ENCODE measurements at regions not wholly inside any gene's neighbourhood (a gene's known extent, or its start where the extent isn't known, plus 50 kb on each side); places are given as distances from the start of the nearest gene placed in this dataset.
"Not testable (repeated sequence)": the region's sequence is repeated elsewhere in the genome, so short reads cannot be mapped to it uniquely, and the experiment has no call there.

- Mint-ChIP-seq H3K4me3 (no peak overlapping the region), H3K9me3 (no peaks in the 10 kb centered on the region), H3K36me3 (no peaks in the 10 kb centered on the region), H3K4me1 (peaks cover 0 to 3% (median 0%) of the 10 kb centered on the region in 3 donors), H3K27me3 (no peaks in the 10 kb centered on the region), H3K27ac (no peak overlapping the region)
These were observed 195.2 kb downstream of the TAF11L14 start for GRCh38 chr5:17829456-17829855.

GRCh38 chr5:17831279-17831678, 197.0 kb downstream of the TAF11L14 start:
- Mint-ChIP-seq H3K27ac (no peak overlapping the region), H3K4me3 (no peak overlapping the region), H3K4me1 (peaks cover 0 to 3% (median 0%) of the 10 kb centered on the region in 3 donors), H3K27me3 (no peaks in the 10 kb centered on the region), H3K9me3 (no peaks in the 10 kb centered on the region), H3K36me3 (no peaks in the 10 kb centered on the region)

GRCh38 chr5:17832949-17833745, 198.9 kb downstream of the TAF11L14 start:
- Mint-ChIP-seq H3K4me1 (no peaks in the 10 kb centered on the region), H3K27me3 (no peaks in the 10 kb centered on the region), H3K4me3 (no peak overlapping the region), H3K9me3 (peaks cover 0 to 5% (median 0%) of the 10 kb centered on the region in 3 donors), H3K27ac (peak overlapping the region in 1 of 3 donors; percentile 1), H3K36me3 (no peaks in the 10 kb centered on the region)

GRCh38 chr5:17837757-17838156, 203.5 kb downstream of the TAF11L14 start:
- H3K36me3 Mint-ChIP-seq: no peaks in the 10 kb centered on the region
- H3K4me3 Mint-ChIP-seq: no peak overlapping the region
- no peaks in the 10 kb centered on the region for H3K27me3 Mint-ChIP-seq
- H3K4me1 Mint-ChIP-seq: peaks cover 0 to 3% (median 0%) of the 10 kb centered on the region in 3 donors
- no peak overlapping the region for H3K27ac Mint-ChIP-seq
- H3K9me3 Mint-ChIP-seq: peaks cover 0 to 9% (median 0%) of the 10 kb centered on the region in 3 donors

GRCh38 chr5:17838469-17838868, 204.2 kb downstream of the TAF11L14 start:
- peaks cover 0 to 3% (median 0%) of the 10 kb centered on the region in 3 donors for H3K4me1 Mint-ChIP-seq
- no peak overlapping the region for H3K4me3 Mint-ChIP-seq
- H3K36me3 Mint-ChIP-seq: no peaks in the 10 kb centered on the region
- no peak overlapping the region for H3K27ac Mint-ChIP-seq
- H3K27me3 Mint-ChIP-seq: no peaks in the 10 kb centered on the region
- peaks cover 0 to 11% (median 0%) of the 10 kb centered on the region in 3 donors for H3K9me3 Mint-ChIP-seq

GRCh38 chr5:17839848-17840247, 205.6 kb downstream of the TAF11L14 start:
- peaks cover 0 to 11% (median 0%) of the 10 kb centered on the region in 3 donors for H3K9me3 Mint-ChIP-seq
- no peak overlapping the region for H3K4me3 Mint-ChIP-seq

GRCh38 chr5:17846496-17846895, 212.2 kb downstream of the TAF11L14 start:
- Mint-ChIP-seq H3K27ac (no peak overlapping the region), H3K4me3 (no peak overlapping the region), H3K27me3 (no peaks in the 10 kb centered on the region), H3K36me3 (no peaks in the 10 kb centered on the region), H3K9me3 (peaks cover 0 to 6% (median 2%) of the 10 kb centered on the region in 3 donors), H3K4me1 (peaks cover 0 to under 1% (median 0%) of the 10 kb centered on the region in 3 donors)

More at GRCh38 chr5:17839848-17840247, 205.6 kb downstream of the TAF11L14 start:
- H3K4me1 Mint-ChIP-seq: peaks cover 0 to 3% (median 0%) of the 10 kb centered on the region in 3 donors
- no peaks in the 10 kb centered on the region for H3K27me3 Mint-ChIP-seq
- no peaks in the 10 kb centered on the region for H3K36me3 Mint-ChIP-seq
- H3K27ac Mint-ChIP-seq: no peak overlapping the region

- peaks cover 0 to 6% (median 2%) of the 10 kb centered on the region in 3 donors for H3K9me3 Mint-ChIP-seq
- H3K27me3 Mint-ChIP-seq: no peaks in the 10 kb centered on the region
- H3K27ac Mint-ChIP-seq: no peak overlapping the region
- H3K4me3 Mint-ChIP-seq: no peak overlapping the region
- H3K36me3 Mint-ChIP-seq: no peaks in the 10 kb centered on the region
- H3K4me1 Mint-ChIP-seq: no peaks in the 10 kb centered on the region
These were observed 213.0 kb downstream of the TAF11L14 start for GRCh38 chr5:17847286-17847685.

- no peaks in the 10 kb centered on the region for H3K27me3 Mint-ChIP-seq
- peaks cover 0 to 3% (median 0%) of the 10 kb centered on the region in 3 donors for H3K4me1 Mint-ChIP-seq
- H3K4me3 Mint-ChIP-seq: no peak overlapping the region
- H3K27ac Mint-ChIP-seq: no peak overlapping the region
- H3K9me3 Mint-ChIP-seq: peaks cover 0 to 3% (median 2%) of the 10 kb centered on the region in 3 donors
- no peaks in the 10 kb centered on the region for H3K36me3 Mint-ChIP-seq
These were observed 217.9 kb downstream of the TAF11L14 start for GRCh38 chr5:17852111-17852510.

GRCh38 chr5:17852740-17853139, 218.5 kb downstream of the TAF11L14 start:
- peaks cover 0 to 3% (median 2%) of the 10 kb centered on the region in 3 donors for H3K9me3 Mint-ChIP-seq
- no peaks in the 10 kb centered on the region for H3K27me3 Mint-ChIP-seq
- no peak overlapping the region for H3K4me3 Mint-ChIP-seq
- peaks cover 0 to 3% (median 0%) of the 10 kb centered on the region in 3 donors for H3K4me1 Mint-ChIP-seq
- no peak overlapping the region for H3K27ac Mint-ChIP-seq
- H3K36me3 Mint-ChIP-seq: no peaks in the 10 kb centered on the region

GRCh38 chr5:17854901-17855300, 220.6 kb downstream of the TAF11L14 start:
- Mint-ChIP-seq H3K27ac (no peak overlapping the region), H3K36me3 (no peaks in the 10 kb centered on the region), H3K27me3 (no peaks in the 10 kb centered on the region), H3K4me1 (peaks cover 0 to 3% (median 0%) of the 10 kb centered on the region in 3 donors), H3K4me3 (no peak overlapping the region), H3K9me3 (peaks cover 0 to 3% (median 2%) of the 10 kb centered on the region in 3 donors)

- Mint-ChIP-seq H3K27me3 (peaks cover 3% of the 10 kb centered on the region), H3K4me3 (no peak overlapping the region), H3K36me3 (no peaks in the 10 kb centered on the region), H3K27ac (no peak overlapping the region), H3K4me1 (no peaks in the 10 kb centered on the region), H3K9me3 (peaks cover 0 to 7% (median 4%) of the 10 kb centered on the region in 3 donors)
These were observed 226.5 kb downstream of the TAF11L14 start for GRCh38 chr5:17860660-17861315.

- H3K4me1 Mint-ChIP-seq, H3K27me3 Mint-ChIP-seq, H3K36me3 Mint-ChIP-seq, H3K9me3 Mint-ChIP-seq, H3K4me3 Mint-ChIP-seq: not testable (repeated sequence)
- peak overlapping the region in 1 of 3 donors; percentile 33 for H3K27ac Mint-ChIP-seq
These were observed 230.6 kb downstream of the TAF11L14 start for GRCh38 chr5:17864903-17865302.

GRCh38 chr5:17865966-17866365, 231.7 kb downstream of the TAF11L14 start:
- H3K36me3 Mint-ChIP-seq, H3K4me1 Mint-ChIP-seq, H3K9me3 Mint-ChIP-seq, H3K27me3 Mint-ChIP-seq, H3K4me3 Mint-ChIP-seq: not testable (repeated sequence)
- peak overlapping the region in 1 of 3 donors; percentile 6 for H3K27ac Mint-ChIP-seq

- Mint-ChIP-seq H3K4me3 (no peak overlapping the region), H3K27me3 (peaks cover 1% of the 10 kb centered on the region), H3K36me3 (no peaks in the 10 kb centered on the region), H3K9me3 (peaks cover 0 to 3% (median 3%) of the 10 kb centered on the region in 3 donors), H3K27ac (no peak overlapping the region), H3K4me1 (no peaks in the 10 kb centered on the region)
These were observed 237.9 kb downstream of the TAF11L14 start for GRCh38 chr5:17872204-17872603.
